KMS-11 (cell line): ENCODE measurements at regions not wholly inside any gene's neighbourhood (a gene's known extent, or its start where the extent isn't known, plus 50 kb on each side); places are given as distances from the start of the nearest gene placed in this dataset.

Experiments used
- H2AFZ ChIP-seq: fragments of 200-600 bp; sonication (generic); 2 replicates; pipeline ENCODE4 v1.6.1; 2016; ENCODE audit warnings: antibody characterized with exemption, mixed run types, low read depth
- H3K27ac ChIP-seq: fragments of 200-600 bp; sonication (generic); 2 replicates; pipeline ENCODE4 v1.6.1; 2016; ENCODE audit warnings: mild to moderate bottlenecking, mixed run types
- H3K27me3 ChIP-seq: fragments of 200-600 bp; sonication (generic); 2 replicates; pipeline ENCODE4 v1.6.1; 2017; ENCODE audit warnings: mild to moderate bottlenecking, low read depth, mixed run types, moderate library complexity; ENCODE audit not compliant: insufficient read depth
- H3K36me3 ChIP-seq: fragments of 200-600 bp; sonication (generic); 2 replicates; pipeline ENCODE4 v1.6.1; 2017; ENCODE audit warnings: mild to moderate bottlenecking, mixed run types; ENCODE audit not compliant: insufficient read depth
- H3K4me1 ChIP-seq: fragments of 200-600 bp; sonication (generic); 2 replicates; pipeline ENCODE4 v1.6.1; 2016; ENCODE audit warnings: mild to moderate bottlenecking, low read depth, mixed run types; ENCODE audit not compliant: poor library complexity, severe bottlenecking
- H3K4me2 ChIP-seq: fragments of 200-600 bp; sonication (generic); 2 replicates; pipeline ENCODE4 v1.7.0; 2016; ENCODE audit warnings: mild to moderate bottlenecking, mixed run types
- H3K4me3 ChIP-seq: fragments of 200-600 bp; sonication (generic); IDR thresholded peaks from 2 replicates; pipeline ENCODE4 v1.6.1; 2017; ENCODE audit warnings: low read depth, low read length, mixed read lengths; ENCODE audit not compliant: insufficient read depth
- H3K79me2 ChIP-seq: fragments of 200-600 bp; sonication (generic); 2 replicates; pipeline ENCODE4 v1.6.1; 2016; ENCODE audit warnings: low read depth, mixed run types; ENCODE audit not compliant: insufficient read depth
- H3K9ac ChIP-seq: fragments of 200-600 bp; sonication (generic); 2 replicates; pipeline ENCODE4 v1.6.1; 2016; ENCODE audit warnings: mild to moderate bottlenecking, mixed run types
- H4K20me1 ChIP-seq: fragments of 200-600 bp; sonication (generic); 2 replicates; pipeline ENCODE4 v1.6.1; 2016; ENCODE audit warnings: mild to moderate bottlenecking, mixed run types; ENCODE audit not compliant: insufficient read depth
- CTCF ChIP-seq: fragments of 200-600 bp; sonication (generic); conservative IDR thresholded peaks from 2 replicates; pipeline ENCODE4 v1.6.1; 2017; ENCODE audit warnings: low read depth, mild to moderate bottlenecking, antibody characterized with exemption, low read length, moderate library complexity, mixed read lengths

GRCh38 chr12:24759155-24759554 lies 189.7 kb downstream of the BCAT1 start:
- H2AFZ ChIP-seq = no peak overlapping the region
- TF ChIP-seq CTCF = no peak
- H3K36me3 ChIP-seq = no peaks in the 10 kb centered on the region
- no peak overlapping the region for H3K4me2 ChIP-seq
- H4K20me1 ChIP-seq = no peaks in the 10 kb centered on the region
- no peaks in the 10 kb centered on the region for H3K27me3 ChIP-seq
- no peaks in the 10 kb centered on the region for H3K4me1 ChIP-seq
- H3K9ac ChIP-seq = no peak overlapping the region
- no peaks in the 10 kb centered on the region for H3K79me2 ChIP-seq
- H3K4me3 ChIP-seq = no peak overlapping the region
- no peak overlapping the region for H3K27ac ChIP-seq

- H3K9ac ChIP-seq = no peak overlapping the region
- no peaks in the 10 kb centered on the region for H3K27me3 ChIP-seq
- no peak overlapping the region for H3K4me3 ChIP-seq
- no peak for TF ChIP-seq CTCF
- no peaks in the 10 kb centered on the region for H3K79me2 ChIP-seq
- H3K36me3 ChIP-seq = no peaks in the 10 kb centered on the region
- H3K4me1 ChIP-seq = no peaks in the 10 kb centered on the region
- no peaks in the 10 kb centered on the region for H4K20me1 ChIP-seq
- H2AFZ ChIP-seq = no peak overlapping the region
- no peak overlapping the region for H3K4me2 ChIP-seq
- H3K27ac ChIP-seq = no peak overlapping the region
Observed at GRCh38 chr12:24756479-24757024, 192.3 kb downstream of the BCAT1 start.

- Histone ChIP-seq H3K9ac (no peak overlapping the region), H2AFZ (no peak overlapping the region), H3K4me1 (no peaks in the 10 kb centered on the region), H3K27me3 (no peaks in the 10 kb centered on the region), H3K4me2 (no peak overlapping the region), H3K36me3 (no peaks in the 10 kb centered on the region), H3K4me3 (no peak overlapping the region), H4K20me1 (no peaks in the 10 kb centered on the region), H3K27ac (no peak overlapping the region), H3K79me2 (no peaks in the 10 kb centered on the region)
- no peak for TF ChIP-seq CTCF
Observed at GRCh38 chr12:24754690-24755638, 193.9 kb downstream of the BCAT1 start.

- no peak overlapping the region for H2AFZ ChIP-seq
- no peak overlapping the region for H3K4me2 ChIP-seq
- TF ChIP-seq CTCF = no peak
- no peak overlapping the region for H3K4me3 ChIP-seq
- H3K27ac ChIP-seq = no peak overlapping the region
- H3K9ac ChIP-seq = no peak overlapping the region
- H3K36me3 ChIP-seq = no peaks in the 10 kb centered on the region
- no peaks in the 10 kb centered on the region for H4K20me1 ChIP-seq
- H3K4me1 ChIP-seq = no peaks in the 10 kb centered on the region
- H3K79me2 ChIP-seq = no peaks in the 10 kb centered on the region
- no peaks in the 10 kb centered on the region for H3K27me3 ChIP-seq
Observed at GRCh38 chr12:24752763-24753462, 196.0 kb downstream of the BCAT1 start.
